SK-N-SH treated with all-trans-retinoic acid at 6 μM for 48 hours (cell line): ENCODE measurements at regions not wholly inside any gene's neighbourhood (a gene's known extent, or its start where the extent isn't known, plus 50 kb on each side); places are given as distances from the start of the nearest gene placed in this dataset.

Experiments used
- CREB5 ChIP-seq: fragments of 250-450 bp; sonication (Bioruptor Pico); IDR thresholded peaks from 2 replicates; pipeline ENCODE4 v1.5.1; 2020; ENCODE audit warnings: low read depth, mild to moderate bottlenecking, moderate library complexity
- ISL1 ChIP-seq: fragments of 250-450 bp; sonication (Bioruptor Pico); IDR thresholded peaks from 2 replicates; pipeline ENCODE4 v2.1.2; 2022; ENCODE audit warnings: mild to moderate bottlenecking, moderate library complexity
- RARB ChIP-seq: fragments of 250-450 bp; sonication (Bioruptor Pico); IDR thresholded peaks from 2 replicates; pipeline ENCODE4 v1.8.0; 2021; ENCODE audit warnings: mild to moderate bottlenecking, moderate library complexity

DNA sequence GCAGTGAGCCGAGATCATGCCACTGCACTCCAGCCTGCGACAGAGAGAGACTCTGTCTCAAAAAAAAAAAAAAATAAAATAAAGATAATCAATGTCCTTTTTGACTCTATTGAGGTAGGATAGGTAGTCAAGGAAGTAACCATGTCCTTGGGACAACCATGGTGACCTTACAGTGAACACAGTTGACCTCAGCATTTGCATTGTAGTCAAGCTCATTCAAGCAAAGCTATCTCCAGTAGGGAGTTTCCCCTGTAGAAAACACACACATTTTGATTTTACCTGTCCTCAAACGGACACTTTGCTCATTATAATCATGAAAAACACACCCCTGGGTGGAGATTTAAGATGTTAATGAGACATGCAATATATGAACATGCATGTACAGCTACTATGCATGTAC lies 171.7 kb downstream of the KIF20B start:
- TF ChIP-seq ISL1 (CRISPR knock-in tag) (no peak), RARB (CRISPR knock-in tag) (no peak), CREB5 (CRISPR knock-in tag) (no peak)
